Heart left ventricle (tissue), 13 donors: ENCODE measurements at regions not wholly inside any gene's neighbourhood (a gene's known extent, or its start where the extent isn't known, plus 50 kb on each side); places are given as distances from the start of the nearest gene placed in this dataset.

Experiments
- CTCF ChIP-seq, 12 donors: fragments of 200-600 bp; sonication (generic) in 4 of 12; IDR thresholded peaks; one replicate each; pipeline versions ENCODE4 v1.5.0 to v1.8.0; 2018 to 2022; ENCODE audit warnings: antibody characterized with exemption in 12 of 12, mild to moderate bottlenecking in 5 of 12
- POLR2A ChIP-seq, 2 donors: fragments of 450-650 bp; IDR thresholded peaks; one replicate each; pipeline ENCODE4 v1.6.1; 2017; ENCODE audit warnings: antibody characterized with exemption in 2 of 2, mild to moderate bottlenecking in 2 of 2, moderate library complexity in 2 of 2
- donor health status: ischemic (EF 13 %, LVEDD 7.1; RV severe dilation, severe dysfunction).
- donor health status: DM: no; HTN: yes; CAD: no.
- donor health status: DM: no; HTN: no; CAD: no.
- donor health status: ischemic (EF 25% LVEDD 6.9; RV normal size, moderate dysfunction).
- donor health status: ischemic (EF 25% LVEDD 5.7; RV mildly dilated, moderate dysfunction).
- donor health status: ischemic (EF 35%, LVEDD 5.7; RV mildly dilated, moderate dysfunction).
- donor health status: nonischemic (EF 11% LVEDD 7.7; RV severe dilation, severe dysfunction).
- donor health status: DM: yes; HTN: yes; CAD: no.
- donor health status: PGD.
- donor health status: ischemic (EF 29% LVEDD 5.4; RV normal size, mild dysfunction).
- donor health status: nonischemic (EF 23%, LVEDD 6.1; RV moderate dilation, normal function).

- TF ChIP-seq CTCF (IDR thresholded peaks at IDR 0.05) (no peak), POLR2A (IDR thresholded peaks at IDR 0.05) (no peak)
Observed at GRCh38 chr1:199242147-199242546, 603.3 kb downstream of the PTPRC start.
